GM19240 (cell line): ENCODE measurements at regions not wholly inside any gene's neighbourhood (a gene's known extent, or its start where the extent isn't known, plus 50 kb on each side); places are given as distances from the start of the nearest gene placed in this dataset.
A peak's percentile ranks its signal among the peaks of the same experiment; 100 is the strongest.

Experiments used
- DNase-seq: peaks from one replicate; pipeline ENCODE4 v3.0.0; 2011; ENCODE audit warnings: low spot score; ENCODE audit not compliant: insufficient read length

GRCh38 chr6:56347526-56347925, 100.1 kb upstream of the COL21A1 start:
- DNase-seq: no peak

- no peak for DNase-seq
These were observed 99.6 kb upstream of the COL21A1 start for GRCh38 chr6:56346958-56347357.

- no peak for DNase-seq
These were observed 98.1 kb upstream of the COL21A1 start for GRCh38 chr6:56345376-56345995.

- no peak for DNase-seq
These were observed 95.9 kb upstream of the COL21A1 start for GRCh38 chr6:56343295-56343694.

DNA sequence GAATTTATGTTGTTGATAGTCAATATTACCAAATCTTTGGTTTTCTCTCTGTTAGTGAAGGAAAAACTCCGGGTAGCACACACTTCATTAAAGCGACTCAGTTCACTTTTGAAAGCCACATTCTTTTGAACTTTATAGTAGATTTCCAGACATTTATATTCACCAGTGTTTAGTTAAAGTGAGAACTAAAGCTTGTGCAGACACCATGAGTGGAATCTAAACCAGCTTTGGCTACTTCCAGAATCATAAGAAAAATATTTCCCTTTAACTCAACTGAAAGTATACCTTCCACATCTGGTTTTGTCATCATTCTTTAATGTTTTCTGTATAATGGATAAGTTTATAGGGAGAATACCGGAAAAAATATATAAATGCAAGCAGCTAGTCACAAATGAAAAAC, 92.1 kb upstream of the COL21A1 start:
- DNase-seq: no peak

GRCh38 chr6:56335726-56336125, 88.3 kb upstream of the COL21A1 start:
- DNase-seq: no peak

DNA sequence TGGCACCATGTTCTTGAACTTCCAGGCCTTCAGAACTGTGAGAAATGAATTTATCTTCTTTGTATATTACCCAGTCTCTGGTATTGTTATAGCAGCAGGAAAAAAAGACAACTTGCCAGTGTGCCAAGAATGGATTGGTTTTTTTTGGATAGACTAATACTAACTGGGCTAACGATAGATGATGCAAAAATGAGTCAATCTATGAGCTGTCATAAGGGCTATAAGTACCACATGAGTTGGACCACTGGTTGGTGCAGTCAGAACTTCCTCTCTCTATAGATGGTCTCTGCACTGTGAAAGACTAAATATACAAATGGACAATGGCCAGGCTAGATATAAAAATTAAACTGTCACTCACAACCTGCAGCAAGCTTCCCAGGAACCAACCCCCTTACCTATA, 87.6 kb upstream of the COL21A1 start:
- no peak for DNase-seq

DNA sequence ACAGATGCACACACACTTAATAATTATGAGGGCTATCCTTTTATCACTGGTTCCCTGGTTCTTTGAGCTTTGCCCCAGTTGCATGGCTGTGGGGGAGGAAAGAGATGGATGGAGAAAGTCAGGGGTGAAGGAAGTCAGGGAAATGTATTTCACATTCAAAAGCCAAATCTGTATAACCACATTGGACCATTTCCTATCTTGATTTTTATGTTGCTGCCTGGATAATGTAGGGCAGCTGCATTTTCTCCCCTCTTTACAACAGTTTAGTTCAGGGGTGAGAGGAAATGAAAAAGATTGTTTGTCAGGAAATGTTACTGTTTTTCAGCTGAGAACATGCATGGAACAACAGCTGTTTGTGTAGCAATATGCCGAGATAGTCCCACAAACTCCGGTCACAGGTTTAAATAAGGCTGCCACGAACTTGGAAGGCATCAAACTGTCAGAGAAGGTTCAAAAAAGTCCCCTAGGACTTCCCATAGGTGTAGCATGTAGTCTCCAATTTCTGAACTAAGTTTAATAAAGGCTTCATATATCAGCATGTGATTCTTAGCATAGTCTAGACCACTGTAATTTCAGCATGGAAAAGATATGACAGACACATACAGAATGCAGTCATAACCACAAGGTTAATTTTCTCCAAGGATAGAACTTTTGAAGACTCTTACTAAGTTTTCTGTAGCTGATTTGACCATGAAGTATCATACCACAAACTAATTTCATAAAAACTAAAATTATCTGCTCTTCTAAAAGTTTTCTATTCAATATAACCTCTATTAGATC, 82.1 kb upstream of the COL21A1 start:
- no peak for DNase-seq

GRCh38 chr6:56328728-56329090, 81.3 kb upstream of the COL21A1 start:
- no peak for DNase-seq

DNA sequence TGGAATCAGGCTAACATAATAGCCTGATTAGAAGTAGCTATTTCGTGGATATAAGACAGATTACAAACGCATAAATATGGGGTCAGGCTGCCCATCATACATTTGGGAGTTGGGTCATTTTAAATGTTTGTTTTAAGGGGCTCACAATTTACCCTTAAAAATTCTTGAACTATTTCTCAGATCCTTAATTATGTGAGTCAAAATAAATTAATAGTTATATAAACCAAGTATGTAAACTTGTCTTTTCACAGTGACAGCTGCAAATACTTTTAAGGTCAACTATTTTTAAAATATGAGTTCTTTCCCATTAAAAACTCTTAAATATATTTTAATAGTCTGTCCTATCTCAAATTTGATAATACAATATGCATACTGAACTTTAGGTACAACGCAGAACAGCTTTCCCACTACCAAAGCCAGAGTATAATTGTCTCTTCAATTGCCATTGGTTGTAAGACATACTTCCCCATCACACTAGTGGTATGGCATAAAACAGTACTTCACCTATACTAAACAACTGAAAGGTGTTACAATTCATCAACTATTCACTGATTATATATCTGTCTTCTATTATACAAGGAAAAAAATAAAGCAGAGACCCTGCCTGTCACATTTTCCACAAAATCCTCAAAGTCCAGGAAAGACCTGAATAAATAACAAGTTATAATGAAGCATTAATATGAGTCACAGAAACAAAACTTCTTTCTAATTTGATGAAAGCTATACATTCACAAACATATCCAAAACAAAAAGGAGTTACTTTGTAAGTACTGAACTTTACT, 80.8 kb upstream of the COL21A1 start:
- DNase-seq: no peak

DNA sequence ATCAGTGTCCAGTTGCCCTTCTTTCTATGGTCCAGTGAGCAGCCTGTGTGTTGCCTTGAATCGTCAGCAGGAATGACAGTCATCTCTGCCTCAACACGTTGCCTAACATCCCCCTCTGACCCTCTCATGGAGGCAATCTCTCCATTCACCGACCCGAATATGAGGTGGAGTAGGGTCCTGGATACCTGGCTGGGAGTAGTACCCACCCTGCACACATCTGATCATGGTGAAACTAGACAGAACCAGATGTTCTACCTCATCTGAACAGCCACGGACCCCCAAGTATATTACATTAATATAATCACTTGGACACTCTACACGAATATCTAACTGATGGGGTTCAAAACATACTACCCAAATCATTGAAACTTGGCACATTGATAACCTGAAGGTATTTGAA, 77.0 kb upstream of the COL21A1 start:
- DNase-seq: no peak

- no peak for DNase-seq
These were observed 71.5 kb upstream of the COL21A1 start for GRCh38 chr6:56318851-56319250.

- peak; percentile 6 for DNase-seq
These were observed 67.5 kb upstream of the COL21A1 start for GRCh38 chr6:56314683-56315523.

DNA sequence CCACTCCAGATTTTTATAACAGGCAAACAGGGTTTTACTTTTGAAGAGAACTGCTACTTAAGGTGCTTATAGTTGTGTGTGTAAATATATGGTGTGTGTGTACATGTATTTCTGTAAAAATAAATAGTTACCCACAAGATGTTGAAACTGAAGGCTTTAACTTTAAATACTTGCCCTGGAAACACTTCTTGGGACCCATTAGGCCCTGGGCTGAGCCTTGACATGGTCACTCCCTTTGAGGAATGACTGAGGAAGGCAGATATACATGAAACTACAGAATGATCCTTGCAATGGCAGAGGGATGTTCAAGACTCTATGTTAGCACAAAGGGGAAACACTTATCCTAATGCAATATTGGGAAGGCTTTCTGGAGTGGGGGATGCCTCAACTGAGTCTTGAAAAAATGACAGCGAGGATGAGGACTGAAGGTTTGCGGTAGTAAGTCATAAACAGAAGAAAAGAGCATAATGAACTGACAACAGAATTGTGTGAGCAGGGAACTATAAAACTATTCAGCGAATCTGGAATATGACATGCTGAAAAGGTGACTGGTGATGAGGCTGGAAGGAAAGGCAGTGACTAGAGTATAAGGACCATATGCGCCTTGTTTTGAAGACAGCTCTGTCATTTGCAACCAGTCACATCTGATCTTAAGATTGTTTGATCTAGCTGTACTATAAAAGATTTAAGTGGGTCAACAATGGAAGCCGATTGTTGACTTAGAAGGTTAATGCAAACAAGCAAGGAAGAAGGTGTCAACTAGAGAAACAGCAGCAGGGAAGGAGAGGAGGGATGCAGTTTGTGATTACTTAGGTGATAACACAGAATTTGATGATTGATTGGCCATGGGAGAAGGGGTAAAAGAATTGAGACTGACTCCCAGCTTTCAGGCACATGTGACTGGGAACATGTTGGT, 64.4 kb upstream of the COL21A1 start:
- DNase-seq: no peak

DNA sequence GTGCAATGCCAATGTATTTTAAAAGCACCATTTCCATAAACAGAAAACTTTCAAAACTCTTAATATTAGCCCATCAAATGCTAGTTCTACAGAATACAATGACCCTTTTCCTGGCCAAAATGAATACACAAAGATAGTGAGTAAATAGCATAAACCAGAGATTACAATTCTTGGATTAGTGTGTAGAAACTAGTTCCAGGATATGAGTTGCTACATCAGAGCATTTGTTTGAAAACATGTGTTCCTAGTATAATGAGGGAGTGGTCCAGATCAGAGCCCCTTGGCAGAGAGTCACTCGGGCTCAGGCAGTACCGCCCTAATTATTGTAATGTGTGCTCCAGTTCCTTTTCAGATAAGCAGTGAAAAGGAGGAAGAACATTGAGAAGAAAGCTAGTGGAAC, 63.7 kb upstream of the COL21A1 start:
- DNase-seq: no peak

DNA sequence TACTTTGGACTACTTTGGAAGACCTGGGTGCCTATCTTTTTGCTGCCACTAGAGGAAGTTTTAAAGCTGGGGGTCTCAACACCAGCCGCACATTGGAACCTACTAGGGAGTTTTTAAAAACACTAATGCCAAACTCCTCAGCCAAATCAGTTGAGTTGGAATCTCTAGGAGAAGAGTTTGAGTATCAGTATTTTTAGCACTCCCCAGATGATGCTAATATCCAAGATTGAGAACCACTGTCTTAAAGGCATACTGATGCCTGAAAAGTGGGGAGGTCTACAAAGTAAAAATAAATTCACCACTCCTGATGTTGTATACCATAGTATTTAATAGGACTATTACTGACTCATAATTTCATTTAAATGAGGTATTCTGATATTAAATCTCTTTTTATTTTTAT, 62.9 kb upstream of the COL21A1 start:
- DNase-seq: no peak

- no peak for DNase-seq
These were observed 52.5 kb upstream of the COL21A1 start for GRCh38 chr6:56299916-56300315.

DNA sequence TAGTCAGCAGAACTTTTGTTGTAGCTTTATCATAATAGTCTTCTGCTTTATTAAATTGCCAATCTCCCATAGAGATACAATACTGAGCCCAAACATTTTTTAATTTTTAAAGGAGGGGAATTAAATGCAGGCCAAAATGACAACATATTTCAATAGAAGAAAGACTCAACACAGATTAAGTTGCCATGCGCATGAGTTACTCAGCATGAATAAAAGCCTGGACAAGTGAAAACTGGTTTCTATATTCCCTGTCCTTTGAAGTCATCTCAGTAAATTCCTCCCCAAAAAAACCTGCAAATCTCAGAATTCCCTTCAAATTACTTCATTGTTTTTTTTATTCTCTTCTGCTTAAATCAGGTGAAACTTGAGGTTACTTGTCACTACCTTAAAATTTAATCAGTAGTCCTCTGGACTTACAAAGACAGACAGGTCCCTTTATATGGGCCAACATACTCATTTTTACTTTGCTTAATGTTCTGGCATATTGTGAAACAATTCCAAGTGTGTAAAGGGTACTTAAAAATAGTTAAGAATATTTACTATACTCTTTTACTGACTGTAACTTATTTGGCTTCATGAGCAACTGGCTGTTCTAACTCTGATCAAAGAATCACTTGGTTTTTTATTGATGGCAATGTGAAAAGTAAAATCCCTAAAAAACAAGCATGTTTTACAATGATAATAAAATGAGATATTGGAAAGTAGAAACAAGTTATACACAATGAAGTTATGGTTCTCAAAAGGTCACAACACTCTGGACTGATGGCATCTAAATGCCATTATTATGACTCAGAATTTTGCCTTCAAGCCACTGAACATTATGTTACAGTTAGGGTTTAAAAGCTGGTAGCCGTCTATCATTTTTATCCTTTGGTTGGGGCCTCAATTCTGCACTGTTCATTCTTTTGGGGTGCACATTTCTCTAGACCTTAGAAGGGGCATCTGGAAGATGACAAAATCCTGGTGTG, 49.9 kb upstream of the COL21A1 start:
- no peak for DNase-seq
